RKO (cell line): ENCODE measurements at regions not wholly inside any gene's neighbourhood (a gene's known extent, or its start where the extent isn't known, plus 50 kb on each side); places are given as distances from the start of the nearest gene placed in this dataset.

Experiments
- DNase-seq: peaks from one replicate; pipeline ENCODE4 v3.0.0-alpha.2; 2016; ENCODE audit warnings: low spot score

- no peak for DNase-seq
Observed at GRCh38 chr10:129375171-129375570, 91.9 kb upstream of the MGMT start.

DNA sequence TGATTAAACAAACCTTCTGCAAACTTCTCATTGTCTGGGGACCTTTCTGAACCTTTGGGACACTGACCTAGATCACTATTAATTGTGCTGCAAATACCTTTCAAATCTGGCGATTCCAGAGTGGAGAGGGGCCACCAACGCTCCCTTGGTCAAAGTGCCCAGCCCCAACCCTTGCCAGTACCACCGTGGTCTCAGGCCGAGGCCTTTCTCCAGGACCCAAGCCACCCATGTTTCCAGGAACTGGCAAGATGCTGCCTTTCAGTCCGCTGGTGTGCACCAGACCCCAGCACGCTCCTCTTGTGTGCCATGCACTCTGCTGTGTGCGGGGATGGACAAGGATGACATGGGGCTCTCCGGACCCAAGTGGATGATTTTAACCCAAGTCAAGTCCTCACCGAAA, 91.1 kb upstream of the MGMT start:
- no peak for DNase-seq

DNA sequence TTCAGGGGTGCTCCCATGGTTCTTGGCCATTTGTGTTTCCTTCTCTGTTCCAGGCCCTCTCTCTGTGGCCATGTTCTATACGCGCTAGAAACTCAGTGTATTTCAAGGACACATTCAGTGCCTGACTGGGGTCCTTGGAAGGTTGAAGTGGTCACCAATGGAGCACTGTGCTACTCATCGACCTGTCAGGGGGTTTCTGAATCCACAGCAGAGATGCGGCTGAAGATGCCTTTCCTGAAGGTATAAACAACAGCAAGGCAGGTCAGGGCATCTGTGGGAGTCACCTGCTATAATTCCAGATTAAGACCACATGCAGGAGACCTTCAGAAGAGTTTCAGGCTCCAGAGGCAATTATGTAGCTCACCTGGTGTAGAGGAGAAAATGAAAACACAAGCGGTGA, 86.8 kb upstream of the MGMT start:
- DNase-seq = no peak

DNA sequence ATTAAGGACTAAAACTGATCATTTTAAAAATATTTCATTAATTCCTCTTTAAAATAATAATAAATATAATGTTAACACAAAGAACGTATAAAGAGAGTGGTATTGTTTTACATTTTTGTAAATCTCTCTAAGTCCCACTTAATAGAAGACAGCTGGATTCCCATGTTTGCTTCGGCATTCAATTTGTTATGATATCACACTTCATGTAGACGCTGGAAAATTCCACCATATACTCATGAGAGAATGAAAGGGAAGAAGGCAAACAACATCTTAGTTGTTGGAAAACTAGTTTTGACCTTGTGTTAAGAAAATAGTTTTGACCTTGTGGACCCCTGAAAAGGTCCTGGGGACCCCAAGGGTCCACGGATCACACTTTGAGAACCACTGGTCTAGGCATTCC, 85.3 kb upstream of the MGMT start:
- DNase-seq = no peak

DNA sequence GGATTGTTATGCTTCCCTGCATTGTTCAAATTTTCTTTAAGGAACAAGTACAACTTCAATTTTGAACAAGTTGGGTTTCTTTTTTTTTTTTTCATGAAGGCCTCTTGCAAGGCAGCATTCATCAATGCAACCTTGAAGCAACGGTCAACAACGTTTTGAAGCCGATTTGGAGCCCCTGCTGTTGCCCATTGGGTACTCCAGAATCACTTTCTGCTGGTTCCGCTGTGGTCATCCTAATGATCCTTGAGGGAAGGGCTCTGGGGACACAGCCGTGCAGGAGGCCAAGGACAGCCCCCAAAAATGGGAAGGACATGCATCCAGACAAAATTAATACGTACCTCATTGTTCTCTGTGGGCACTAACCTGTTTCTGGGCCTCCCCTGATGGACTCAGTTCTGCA, 84.6 kb upstream of the MGMT start:
- DNase-seq = no peak

DNA sequence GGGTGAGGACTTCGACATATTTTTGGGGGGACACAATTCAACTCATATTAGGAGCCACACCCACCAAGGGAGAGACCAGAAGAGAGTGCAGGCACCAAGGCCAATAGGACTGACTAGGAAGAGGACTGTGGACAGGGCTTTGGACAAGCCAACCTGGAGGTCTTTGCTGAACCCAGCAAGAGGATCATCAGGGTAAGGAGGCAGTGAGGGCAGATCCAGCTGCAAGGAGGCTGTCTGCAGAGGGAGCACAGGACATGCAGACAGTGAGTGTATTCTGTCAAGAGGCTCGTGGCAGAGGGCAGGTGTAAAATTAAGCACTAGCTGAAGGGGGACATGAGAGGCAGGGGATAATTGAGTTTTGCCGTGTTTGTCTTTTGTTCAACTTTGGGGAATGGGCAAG, 83.4 kb upstream of the MGMT start:
- no peak for DNase-seq

DNA sequence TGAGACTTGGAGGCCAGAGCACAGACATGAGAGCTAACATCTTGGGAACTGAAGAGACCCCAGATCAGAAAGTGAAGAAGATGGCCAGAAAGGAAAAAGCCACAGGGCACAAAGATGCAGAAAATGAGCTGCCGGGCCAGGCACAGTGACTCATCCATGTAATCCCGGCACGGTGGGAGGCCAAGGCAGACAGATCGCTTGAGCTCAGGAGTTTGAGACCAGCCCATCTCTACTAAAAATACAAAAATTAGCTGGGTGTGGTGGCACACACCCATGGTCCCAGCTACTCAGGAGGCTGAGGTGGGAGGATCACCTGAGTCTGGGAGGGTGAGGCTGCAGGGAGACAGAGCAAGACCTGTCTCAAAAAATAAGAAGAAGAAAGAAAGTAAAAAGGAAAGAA, 81.4 kb upstream of the MGMT start:
- DNase-seq = no peak

DNA sequence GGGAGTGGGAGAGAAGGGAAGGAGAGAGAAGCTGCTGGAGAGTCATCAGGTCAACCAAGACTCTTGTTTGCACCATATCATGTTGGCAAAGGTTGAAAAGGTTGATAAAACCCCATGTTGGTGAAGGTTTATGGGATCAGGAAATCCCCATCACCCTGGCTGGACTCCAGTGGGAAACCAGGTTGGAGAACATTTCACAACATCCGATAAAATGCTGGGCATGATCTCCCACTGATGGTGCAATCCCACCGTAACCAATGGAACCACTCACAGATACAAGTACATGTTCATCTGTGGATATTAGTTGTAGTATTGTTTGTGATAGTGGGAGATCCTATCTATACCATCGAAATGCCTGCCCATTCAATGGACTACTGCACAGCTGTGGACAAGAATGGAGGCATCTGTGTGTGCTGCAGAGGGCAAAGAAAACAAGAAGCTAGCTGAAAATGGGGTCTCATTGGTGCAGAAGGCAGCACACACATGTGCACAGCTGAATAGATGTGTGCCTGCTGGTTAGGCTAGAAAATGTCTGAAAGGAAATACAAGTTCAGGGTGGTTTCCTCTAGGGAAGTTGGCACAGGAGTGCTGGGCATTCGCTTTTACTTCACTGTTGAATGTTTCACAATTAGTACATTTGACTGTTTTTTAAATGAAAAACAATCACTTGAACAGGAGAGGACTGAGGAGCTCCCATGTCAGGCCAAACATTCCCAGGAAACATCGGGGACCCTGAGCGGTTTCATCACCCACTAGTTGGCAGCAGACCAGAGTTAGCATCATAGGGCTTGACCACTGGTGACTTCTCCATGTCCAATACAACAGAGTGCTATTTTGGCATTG, 80.4 kb upstream of the MGMT start:
- no peak for DNase-seq

GRCh38 chr10:129387258-129387525, 79.8 kb upstream of the MGMT start:
- DNase-seq = no peak

DNA sequence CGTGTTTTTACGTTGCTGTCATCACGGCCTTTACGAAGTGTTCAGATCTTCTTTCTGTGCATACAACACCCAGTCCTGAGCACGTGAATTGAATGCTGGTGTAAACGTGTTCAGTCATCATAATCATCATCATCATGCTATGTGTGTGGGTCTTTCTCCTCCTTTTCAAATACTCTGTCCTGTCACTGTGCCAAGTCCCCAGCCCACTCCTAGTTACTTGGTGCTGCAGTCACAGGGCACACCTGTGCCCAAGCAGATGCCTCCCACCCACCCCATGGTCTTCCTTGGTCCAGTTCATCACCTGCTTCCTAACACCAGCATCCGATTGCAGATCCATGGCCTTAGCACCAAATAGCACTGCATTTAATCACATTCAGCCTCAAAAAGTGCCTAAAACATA, 78.6 kb upstream of the MGMT start:
- no peak for DNase-seq

- DNase-seq = no peak
Observed at GRCh38 chr10:129389194-129389593, 77.8 kb upstream of the MGMT start.

DNA sequence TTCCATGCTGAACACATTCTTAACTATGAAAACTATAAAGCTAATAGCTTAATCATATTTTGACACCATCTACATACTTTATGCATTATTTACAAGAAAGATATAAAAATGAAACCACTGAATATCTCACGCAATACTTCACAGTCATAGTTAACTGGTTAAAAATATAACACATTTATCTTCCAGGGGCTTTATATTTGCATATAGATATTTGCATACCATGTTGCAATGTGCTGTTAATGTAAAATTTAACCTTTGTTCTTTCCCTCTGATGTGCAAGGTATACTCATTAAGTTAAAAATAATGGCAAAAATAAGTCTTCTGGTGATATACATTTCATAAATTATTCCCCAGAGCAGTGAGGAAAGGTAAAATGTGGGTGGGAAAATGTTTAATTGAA, 76.9 kb upstream of the MGMT start:
- no peak for DNase-seq

DNA sequence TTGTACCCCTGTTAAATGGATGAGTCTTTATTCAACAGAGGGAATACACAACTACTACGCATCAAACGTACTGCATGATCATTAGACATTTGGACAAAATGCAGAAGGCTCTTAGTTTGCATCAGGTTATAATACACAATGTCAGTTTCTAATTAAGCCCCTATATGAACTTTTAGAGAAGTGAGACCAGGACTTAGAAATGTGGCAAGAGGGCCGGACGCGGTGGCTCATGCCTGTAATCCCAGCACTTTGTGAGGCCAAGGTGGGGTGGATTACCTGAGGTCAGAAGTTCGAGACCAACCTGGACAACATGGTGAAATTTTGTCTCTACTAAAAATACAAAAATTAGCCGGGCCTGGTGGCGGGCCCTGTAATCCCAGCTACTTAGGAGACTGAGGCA, 76.3 kb upstream of the MGMT start:
- DNase-seq = no peak

DNA sequence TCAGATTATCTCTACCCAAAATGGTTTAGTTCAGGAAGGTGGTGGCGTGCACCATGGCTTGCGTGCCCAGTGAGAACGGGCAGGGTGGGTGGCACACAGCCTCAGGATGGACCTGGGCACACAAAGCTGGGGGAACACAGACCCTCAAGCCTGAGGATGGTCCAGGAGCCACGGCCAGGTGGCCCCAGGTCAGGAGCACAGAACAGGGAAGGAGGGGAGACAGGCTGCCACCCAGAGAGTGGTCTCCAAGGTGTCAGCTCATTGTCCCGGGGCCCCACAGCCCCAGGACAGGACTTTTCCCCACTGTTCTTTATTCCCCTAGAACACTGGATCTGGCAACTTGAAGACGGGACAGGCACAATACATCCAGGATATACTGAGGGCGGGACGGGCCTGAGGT, 75.6 kb upstream of the MGMT start:
- DNase-seq = no peak

DNA sequence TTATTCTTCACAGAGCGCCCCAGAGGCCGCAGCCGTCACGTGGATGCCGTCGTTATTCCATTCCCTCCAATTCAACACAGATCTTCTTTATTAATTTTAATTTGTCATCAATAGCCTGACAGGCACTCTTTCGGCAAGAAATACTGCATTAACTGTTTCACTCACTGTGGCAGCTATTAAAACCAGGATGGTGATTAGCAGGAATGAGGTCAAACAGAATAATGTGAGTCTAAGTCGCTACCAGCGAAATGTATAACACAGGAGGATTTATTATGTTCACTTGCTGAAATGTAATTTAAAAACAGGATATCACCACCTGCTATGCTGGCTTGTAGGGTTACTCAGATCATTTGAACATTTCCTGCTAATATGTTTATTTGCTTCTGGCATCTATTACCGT, 74.2 kb upstream of the MGMT start:
- DNase-seq = no peak

DNA sequence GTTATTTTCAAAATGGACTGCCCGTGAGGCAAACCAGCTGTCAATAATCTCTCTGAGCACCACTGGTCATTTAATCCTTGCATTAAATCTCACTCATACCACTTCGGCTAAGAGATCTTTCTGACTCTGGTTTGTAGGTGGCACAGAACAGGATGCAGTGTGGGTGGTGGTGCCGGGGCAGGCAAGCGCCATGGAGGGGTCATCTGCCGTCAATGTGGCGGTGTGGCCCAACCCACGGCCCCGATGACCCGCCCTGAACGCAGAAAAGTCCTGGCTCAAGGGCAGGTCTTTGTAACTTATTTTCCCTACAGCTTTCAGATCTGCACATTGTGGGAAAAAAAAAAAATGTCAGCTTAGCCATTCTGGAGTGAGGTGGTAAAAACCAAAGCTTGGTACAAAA, 73.2 kb upstream of the MGMT start:
- no peak for DNase-seq

GRCh38 chr10:129394518-129395328, 72.3 kb upstream of the MGMT start:
- no peak for DNase-seq

DNA sequence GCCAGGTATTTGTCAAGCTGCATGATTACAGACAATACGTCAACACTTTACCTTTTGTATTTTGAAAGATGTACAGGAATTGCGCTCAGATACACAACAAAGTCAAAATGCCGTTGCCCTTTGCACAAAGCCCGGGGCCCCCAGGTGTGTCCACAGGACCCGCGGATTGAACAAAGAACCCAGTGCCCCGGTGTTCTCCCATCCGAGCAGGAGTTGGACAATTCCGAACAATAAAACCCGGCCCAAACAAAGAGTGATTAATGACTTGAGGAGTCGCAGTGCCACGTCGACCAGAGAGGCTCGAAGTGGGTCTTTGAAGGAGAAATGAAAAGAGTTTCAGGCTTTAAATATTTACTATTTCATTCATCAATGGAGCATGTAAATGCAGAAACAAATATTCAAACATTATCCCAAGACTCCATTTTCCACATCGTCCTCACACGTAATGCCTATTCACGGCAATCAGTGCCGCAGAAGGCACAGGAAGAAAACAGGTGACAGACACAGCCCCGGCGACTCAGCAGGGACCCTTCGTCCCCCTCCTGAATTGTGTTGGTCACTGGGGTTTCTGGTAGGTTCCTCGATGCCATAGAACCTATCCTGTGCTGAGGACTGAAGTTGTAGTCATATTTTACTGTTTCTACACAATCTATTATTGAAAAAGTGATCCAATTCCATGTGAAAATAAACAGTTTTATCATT, 70.9 kb upstream of the MGMT start:
- no peak for DNase-seq

DNA sequence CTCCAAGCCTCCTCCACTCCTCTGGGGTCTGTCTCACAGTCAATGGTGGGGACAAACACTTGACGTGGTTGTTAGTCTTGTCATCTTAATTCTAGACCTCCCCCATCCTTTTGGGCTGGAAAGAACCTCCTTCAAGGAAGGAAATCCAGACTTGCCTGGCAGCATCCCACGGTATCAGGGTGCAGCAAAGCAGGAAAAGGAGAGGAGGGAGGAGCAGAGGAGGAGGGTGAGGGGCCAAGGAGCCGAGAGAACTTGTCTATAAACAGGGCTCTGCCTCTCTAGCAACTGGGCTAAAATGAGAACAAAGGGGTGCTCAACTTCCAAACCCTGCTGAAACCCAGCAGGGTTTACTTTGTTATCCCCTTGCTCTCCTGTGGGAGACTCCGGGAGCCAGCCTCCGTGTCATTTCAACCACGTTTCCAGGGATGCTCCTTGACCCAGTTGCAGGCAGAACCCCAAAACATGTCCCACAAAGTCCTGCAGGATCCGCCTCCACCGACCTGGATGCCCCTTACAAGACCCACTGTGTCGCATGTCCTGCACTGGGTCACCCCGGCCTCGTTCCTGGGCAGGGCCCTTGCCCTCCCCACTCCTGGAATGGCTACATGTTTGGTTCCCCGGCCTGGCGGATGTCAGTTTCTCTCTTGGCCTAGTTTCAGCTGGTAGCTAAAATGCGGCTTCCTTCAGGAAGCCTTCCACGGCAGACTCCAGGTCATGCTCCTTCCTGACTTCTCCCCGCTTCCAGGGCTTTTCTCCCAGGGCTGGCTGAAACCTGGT, 69.7 kb upstream of the MGMT start:
- no peak for DNase-seq

- no peak for DNase-seq
Observed at GRCh38 chr10:129398711-129399141, 68.3 kb upstream of the MGMT start.

DNA sequence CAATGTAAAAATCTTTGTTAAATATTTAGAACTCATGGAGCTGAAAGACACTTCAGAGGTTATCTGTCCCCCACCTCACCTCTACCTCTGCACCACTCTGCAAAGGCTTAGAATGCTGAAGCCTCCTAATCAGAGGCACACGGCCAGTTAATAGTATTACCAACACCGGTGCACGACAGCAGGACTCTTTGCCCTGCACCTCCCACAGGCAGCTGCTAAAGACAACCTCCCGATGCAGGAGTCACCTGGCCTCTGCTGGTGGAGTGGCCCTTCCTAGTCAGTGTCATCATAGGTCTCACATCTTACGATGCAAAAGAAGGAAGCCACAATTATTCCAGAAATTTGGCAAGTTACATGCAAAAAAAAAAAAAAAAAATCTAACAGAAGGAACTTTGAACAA, 66.6 kb upstream of the MGMT start:
- no peak for DNase-seq

GRCh38 chr10:129402459-129402858, 64.6 kb upstream of the MGMT start:
- DNase-seq = no peak
